ENCODE measurements at regions not wholly inside any gene's neighbourhood (a gene's known extent, or its start where the extent isn't known, plus 50 kb on each side); places are given as distances from the start of the nearest gene placed in this dataset.

DNA sequence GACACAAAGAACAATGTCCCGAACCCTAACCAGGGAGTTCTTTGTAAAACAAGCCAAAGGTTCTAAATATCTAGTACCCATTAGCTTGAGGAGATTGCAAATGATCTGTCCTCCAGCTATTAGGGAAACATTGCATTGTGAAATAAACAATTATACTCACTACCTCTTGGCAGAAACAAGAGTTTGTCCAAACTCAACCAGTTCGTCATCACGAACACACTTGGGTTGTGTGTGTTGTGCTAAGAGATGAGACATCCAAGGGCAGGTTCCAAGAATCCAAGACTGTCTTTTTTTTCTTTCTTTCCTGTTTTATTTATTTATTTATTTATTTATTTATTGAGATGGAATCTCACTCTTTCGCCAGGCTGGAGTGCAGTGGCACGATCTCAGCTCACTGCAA is 793.1 kb upstream of the AUTS2 start:
- Histone ChIP-seq H3K79me1 (ENCODE audit: low read depth, low read length) (no peaks in the 10 kb centered on the region), H4K8ac (ENCODE audit: extremely low read depth, insufficient read depth, low read length) (no peak overlapping the region), H3K4ac (replicated peaks; ENCODE audit: insufficient read length, low read depth, low read length) (no peak overlapping the region), H2BK120ac (replicated peaks; ENCODE audit: low read depth, low read length) (no peak overlapping the region), H2AK5ac (ENCODE audit: low read depth, low read length) (no peak overlapping the region), H3K79me2 (ENCODE audit: control insufficient read depth in 1 of 2, insufficient read depth in 2 of 2, low read length in 2 of 2) (no peaks in the 10 kb centered on the region), H3K4me2 (ENCODE audit: insufficient read depth in 1 of 2, low read depth in 2 of 2, low read length in 2 of 2) (no peak overlapping the region), H3K36me3 (ENCODE audit: control insufficient read depth in 2 of 4, insufficient read depth in 4 of 4, low read length in 3 of 4) (no peaks in the 10 kb centered on the region), H3K14ac (ENCODE audit: insufficient read length) (no peak overlapping the region), H3K23me2 (ENCODE audit: low read depth, low read length) (no peaks in the 10 kb centered on the region), H2BK15ac (ENCODE audit: low read length) (no peak overlapping the region), H3K4me3 (ENCODE audit: extremely low read depth in 1 of 4, insufficient read depth in 2 of 4, low read depth in 3 of 4, low read length in 4 of 4) (no peak overlapping the region), H2BK20ac (ENCODE audit: low read length) (no peak overlapping the region), H3K9me3 (ENCODE audit: insufficient read depth in 2 of 2, low read depth in 1 of 2, low read length in 1 of 2) (no peaks in the 10 kb centered on the region), H3K9ac (replicated peaks in 1 of 4; ENCODE audit: extremely low read depth in 1 of 4, low read depth in 3 of 4, low read length in 3 of 4) (no peak overlapping the region), H3K23ac (ENCODE audit: insufficient read length) (no peak overlapping the region), H4K5ac (ENCODE audit: insufficient read length, low read depth, low read length) (no peak overlapping the region), H4K91ac (replicated peaks; ENCODE audit: insufficient read length, low read length) (no peak overlapping the region), H4K20me1 (replicated peaks in 1 of 2; ENCODE audit: control insufficient read depth in 1 of 2, insufficient read depth in 2 of 2, low read length in 2 of 2) (no peaks in the 10 kb centered on the region), H3K27me3 (replicated peaks in 1 of 4; ENCODE audit: control insufficient read depth in 3 of 4, extremely low read depth in 1 of 4, insufficient read depth in 3 of 4, low read length in 3 of 4) (no peaks in the 10 kb centered on the region), H3K56ac (replicated peaks; ENCODE audit: insufficient read length, low read depth, low read length) (no peak overlapping the region), H2BK12ac (ENCODE audit: low read depth, low read length) (no peak overlapping the region), H2BK5ac (ENCODE audit: low read depth, low read length) (no peak overlapping the region), H3K18ac (ENCODE audit: extremely low read depth, low read length) (no peak overlapping the region), H3K27ac (ENCODE audit: low read depth, low read length) (no peak overlapping the region), H2AFZ (ENCODE audit: low read length) (no peak overlapping the region), H3K4me1 (replicated peaks in 1 of 4; ENCODE audit: control insufficient read depth in 3 of 4, insufficient read depth in 4 of 4, low read length in 3 of 4) (no peaks in the 10 kb centered on the region)
- no peak for TF ChIP-seq CREB1 (IDR thresholded peaks at IDR 0.05)
- no peak for TF ChIP-seq CHD1 (IDR thresholded peaks at IDR 0.05; ENCODE audit: low read depth, low read length)
- no peak for TF ChIP-seq SIX5 (IDR thresholded peaks at IDR 0.05; ENCODE audit: low read depth, low read length)
- no peak for TF ChIP-seq SAP30 (IDR thresholded peaks at IDR 0.05; ENCODE audit: insufficient read depth, insufficient replicate concordance, low read length)
- no peak for TF ChIP-seq ZNF274 (IDR thresholded peaks at IDR 0.05; ENCODE audit: borderline replicate concordance, extremely low read depth, low read length)
- no peak for TF ChIP-seq JUND (IDR thresholded peaks at IDR 0.05; ENCODE audit: low read length)
- WGBS, 2 experiments (ENCODE audit: extremely low coverage in 1 of 2, insufficient coverage in 1 of 2, insufficient read length in 1 of 2, insufficient replicate concordance in 2 of 2, low coverage in 1 of 2, low lambda C conversion rate in 2 of 2, missing lambda C conversion rate in 1 of 2), result 96% methylated on average over 5 of the region's 5 CpGs; no CpG with 5 or more reads in 1 of the 2 experiments
- ChIA-PET CTCF (ENCODE audit: partially characterized antibody) (no interaction called here), POLR2A (ENCODE audit: partially characterized antibody) (no interaction called here)
- FAIRE-seq (no peak), DNase-seq (ENCODE audit: low read depth in 1 of 2, low spot score in 2 of 2) (no peak)

Measured in H1 (cell line).